Fibroblast of the aortic adventitia (primary cell): ENCODE measurements at regions not wholly inside any gene's neighbourhood (a gene's known extent, or its start where the extent isn't known, plus 50 kb on each side); places are given as distances from the start of the nearest gene placed in this dataset.
"Not testable (repeated sequence)": the region's sequence is repeated elsewhere in the genome, so short reads cannot be mapped to it uniquely, and the experiment has no call there.

Experiments used
- DNase-seq: peaks from one replicate; pipeline ENCODE4 v3.0.0-alpha.2; 2010; ENCODE audit warnings: low read depth
- H3K4me3 ChIP-seq: 2 replicates; pipeline ENCODE4 v1.5.1; 2011; ENCODE audit warnings: low read depth, mild to moderate bottlenecking, control low read depth, low read length, moderate library complexity
- CTCF ChIP-seq: IDR thresholded peaks from 2 replicates; pipeline ENCODE4 v1.5.1; 2011; ENCODE audit warnings: mild to moderate bottlenecking, low read length, control low read depth, inconsistent platforms; ENCODE audit not compliant: insufficient read depth

GRCh38 chr4:10832806-10833628 is 148.4 kb upstream of the CLNK start:
- no peak for TF ChIP-seq CTCF
- no peak overlapping the region for H3K4me3 ChIP-seq
- no peak for DNase-seq

GRCh38 chr4:10831727-10832408 is 147.3 kb upstream of the CLNK start:
- no peak overlapping the region for H3K4me3 ChIP-seq
- DNase-seq: no peak
- no peak for TF ChIP-seq CTCF

- not testable (repeated sequence) for DNase-seq, H3K4me3 ChIP-seq
Measured at GRCh38 chr4:10828918-10829538, 144.5 kb upstream of the CLNK start.

- TF ChIP-seq CTCF: no peak
- DNase-seq: no peak
- H3K4me3 ChIP-seq: no peak overlapping the region
Measured at GRCh38 chr4:10821826-10822225, 137.3 kb upstream of the CLNK start.

- no peak overlapping the region for H3K4me3 ChIP-seq
- no peak for DNase-seq
- TF ChIP-seq CTCF: no peak
Measured at GRCh38 chr4:10816571-10816970, 132.0 kb upstream of the CLNK start.

- no peak for DNase-seq
- TF ChIP-seq CTCF: no peak
- no peak overlapping the region for H3K4me3 ChIP-seq
Measured at GRCh38 chr4:10811991-10812390, 127.4 kb upstream of the CLNK start.

GRCh38 chr4:10810411-10810810 is 125.8 kb upstream of the CLNK start:
- H3K4me3 ChIP-seq: no peak overlapping the region
- DNase-seq: no peak
- TF ChIP-seq CTCF: no peak
